OCI-LY7 (cell line): ENCODE measurements at regions not wholly inside any gene's neighbourhood (a gene's known extent, or its start where the extent isn't known, plus 50 kb on each side); places are given as distances from the start of the nearest gene placed in this dataset.

Experiments
- BruUV-seq: library from RNA; stranded (reverse); fragments of 400-500 nt; replicated peaks from 2 replicates; lab custom pipeline; 2021; lab: Mats Ljungman, UMichigan
- CTCF ChIA-PET: fragments of 300-600 bp; sonication (Branson Sonifier 250); formaldehyde crosslinking; loops from one replicate; lab custom pipeline; 2022; ENCODE audit warnings: antibody characterized with exemption; ENCODE audit not compliant: unreplicated experiment; lab: Charles Lee
- POLR2A ChIA-PET: fragments of 300-600 bp; sonication (Branson Sonifier 250); formaldehyde crosslinking; loops from one replicate; lab custom pipeline; 2022; ENCODE audit warnings: antibody characterized with exemption; lab: Charles Lee
- DNase-seq: peaks from one replicate; pipeline ENCODE4 v3.0.0-alpha.2; 2015; ENCODE audit warnings: low spot score
- H2AFZ ChIP-seq: fragments of 200-600 bp; sonication (generic), shearing (Covaris generic); 2 replicates; pipeline ENCODE4 v1.6.1; 2014; ENCODE audit warnings: mild to moderate bottlenecking, antibody characterized with exemption, low read length, moderate library complexity
- H3K27ac ChIP-seq: fragments of 200-600 bp; sonication (generic); 2 replicates; pipeline ENCODE4 v1.5.1; 2014; ENCODE audit warnings: mixed run types, low read depth, mild to moderate bottlenecking, moderate library complexity, low read length, inconsistent platforms; ENCODE audit not compliant: poor library complexity, severe bottlenecking
- H3K36me3 ChIP-seq: fragments of 200-600 bp; sonication (generic); 2 replicates; pipeline ENCODE4 v1.6.1; 2014; ENCODE audit warnings: mild to moderate bottlenecking, antibody characterized with exemption, low read length, moderate library complexity, mixed read lengths; ENCODE audit not compliant: insufficient read depth
- H3K4me1 ChIP-seq: fragments of 200-600 bp; sonication (generic); 2 replicates; pipeline ENCODE4 v1.5.1; 2014; ENCODE audit warnings: mild to moderate bottlenecking, low read length; ENCODE audit not compliant: insufficient read depth, poor library complexity, severe bottlenecking
- H3K4me2 ChIP-seq: fragments of 200-600 bp; sonication (generic); 2 replicates; pipeline ENCODE4 v1.6.1; 2014; ENCODE audit warnings: mild to moderate bottlenecking, low read length
- H3K4me3 ChIP-seq: fragments of 200-600 bp; sonication (generic); 2 replicates; pipeline ENCODE4 v1.5.1; 2014; ENCODE audit warnings: mild to moderate bottlenecking, low read depth, low read length; ENCODE audit not compliant: poor library complexity, severe bottlenecking
- H3K79me2 ChIP-seq: fragments of 200-600 bp; sonication (generic); 2 replicates; pipeline ENCODE4 v1.6.1; 2016; ENCODE audit warnings: low read depth, mild to moderate bottlenecking, low read length, moderate library complexity, mixed read lengths; ENCODE audit not compliant: insufficient read depth
- H3K9me2 ChIP-seq: fragments of 200-600 bp; sonication (generic); 2 replicates; pipeline ENCODE4 v1.6.1; 2016; ENCODE audit warnings: mild to moderate bottlenecking, low read length, mixed read lengths; ENCODE audit not compliant: insufficient read depth
- H3K9me3 ChIP-seq: fragments of 200-600 bp; sonication (generic); 2 replicates; pipeline ENCODE4 v1.6.1; 2014; ENCODE audit warnings: mild to moderate bottlenecking, mixed run types, low read length, mixed read lengths
- H4K20me1 ChIP-seq: fragments of 200-600 bp; sonication (generic); 2 replicates; pipeline ENCODE4 v1.6.1; 2014; ENCODE audit warnings: mild to moderate bottlenecking, antibody characterized with exemption, low read length, moderate library complexity, mixed read lengths; ENCODE audit not compliant: insufficient read depth
- EZH2phosphoT487 ChIP-seq: fragments of 200-600 bp; sonication (generic); IDR thresholded peaks from 2 replicates; pipeline ENCODE4 v1.6.1; 2018; ENCODE audit warnings: low read depth, borderline replicate concordance, mild to moderate bottlenecking, mixed run types, antibody characterized with exemption, low read length, moderate library complexity, mixed read lengths
- intact Hi-C: fragments of 100-400 bp; cut with micrococcal nuclease; formaldehyde crosslinking; loops from one replicate; pipeline ENCODE4 v1.10.0; 2022; ENCODE audit not compliant: unreplicated experiment
- TF ChIP-seq, protein P1 (sequence below): fragments of 200-600 bp; sonication (generic); conservative IDR thresholded peaks from 2 replicates; pipeline ENCODE4 v1.5.1; 2014; ENCODE audit warnings: mild to moderate bottlenecking, antibody characterized with exemption, low read length, moderate library complexity, mixed read lengths

DNA sequence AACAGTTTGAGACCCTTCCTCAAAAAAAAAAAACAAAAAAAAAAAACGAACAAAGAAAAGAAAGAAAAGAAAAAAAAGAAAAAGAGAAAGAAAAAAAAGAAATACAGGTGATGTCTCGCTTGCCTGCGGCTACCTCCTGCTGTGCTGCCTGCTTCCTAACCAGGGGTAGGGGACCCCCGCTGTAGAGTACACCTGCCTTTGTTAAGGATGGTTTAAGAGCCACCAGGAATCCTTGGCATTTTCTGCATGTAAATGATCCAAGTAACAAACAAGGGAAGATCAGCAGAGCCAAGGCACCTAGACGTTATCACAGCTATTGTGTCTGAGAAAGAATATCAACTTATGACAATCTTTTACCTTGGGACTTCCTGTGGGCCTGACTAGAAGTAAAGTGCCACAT lies 856.8 kb upstream of the GCFC2 start:
- no peaks in the 10 kb centered on the region for H3K4me1 ChIP-seq
- intact Hi-C loops = no loop called here
- H3K36me3 ChIP-seq = no peaks in the 10 kb centered on the region
- no peak overlapping the region for H3K4me2 ChIP-seq
- no peaks in the 10 kb centered on the region for H3K9me2 ChIP-seq
- H3K79me2 ChIP-seq = no peaks in the 10 kb centered on the region
- POLR2A ChIA-PET = no interaction called here
- no peak overlapping the region for H2AFZ ChIP-seq
- H4K20me1 ChIP-seq = no peaks in the 10 kb centered on the region
- TF ChIP-seq, protein P1, sequence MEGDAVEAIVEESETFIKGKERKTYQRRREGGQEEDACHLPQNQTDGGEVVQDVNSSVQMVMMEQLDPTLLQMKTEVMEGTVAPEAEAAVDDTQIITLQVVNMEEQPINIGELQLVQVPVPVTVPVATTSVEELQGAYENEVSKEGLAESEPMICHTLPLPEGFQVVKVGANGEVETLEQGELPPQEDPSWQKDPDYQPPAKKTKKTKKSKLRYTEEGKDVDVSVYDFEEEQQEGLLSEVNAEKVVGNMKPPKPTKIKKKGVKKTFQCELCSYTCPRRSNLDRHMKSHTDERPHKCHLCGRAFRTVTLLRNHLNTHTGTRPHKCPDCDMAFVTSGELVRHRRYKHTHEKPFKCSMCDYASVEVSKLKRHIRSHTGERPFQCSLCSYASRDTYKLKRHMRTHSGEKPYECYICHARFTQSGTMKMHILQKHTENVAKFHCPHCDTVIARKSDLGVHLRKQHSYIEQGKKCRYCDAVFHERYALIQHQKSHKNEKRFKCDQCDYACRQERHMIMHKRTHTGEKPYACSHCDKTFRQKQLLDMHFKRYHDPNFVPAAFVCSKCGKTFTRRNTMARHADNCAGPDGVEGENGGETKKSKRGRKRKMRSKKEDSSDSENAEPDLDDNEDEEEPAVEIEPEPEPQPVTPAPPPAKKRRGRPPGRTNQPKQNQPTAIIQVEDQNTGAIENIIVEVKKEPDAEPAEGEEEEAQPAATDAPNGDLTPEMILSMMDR = no peak
- TF ChIP-seq EZH2phosphoT487 = no peak
- CTCF ChIA-PET = no interaction called here
- H3K4me3 ChIP-seq = no peak overlapping the region
- H3K9me3 ChIP-seq = no peaks in the 10 kb centered on the region
- no peak overlapping the region for H3K27ac ChIP-seq
- no peak for DNase-seq
- BruUV-seq = no TSS peak

DNA sequence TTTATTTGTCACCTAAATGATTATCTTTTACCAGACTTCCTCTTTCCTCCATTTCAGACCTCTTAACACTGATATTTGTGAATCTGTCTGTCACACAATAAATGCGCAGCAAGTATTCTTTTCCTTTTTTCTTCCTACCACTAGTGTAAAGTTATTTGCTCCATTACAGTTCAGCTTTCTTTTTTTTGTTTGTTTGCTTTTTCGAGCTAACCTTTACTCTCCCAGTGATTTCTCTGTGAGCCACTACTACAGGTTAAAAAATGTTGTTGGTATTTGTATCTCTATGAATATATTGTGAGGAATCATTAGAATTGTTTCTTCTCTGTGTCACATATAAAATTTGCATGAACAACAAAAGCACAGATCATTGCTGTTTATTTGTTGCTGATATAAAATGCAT lies 854.0 kb upstream of the GCFC2 start:
- Histone ChIP-seq H3K4me3 (no peak overlapping the region), H3K9me2 (no peaks in the 10 kb centered on the region), H4K20me1 (no peaks in the 10 kb centered on the region), H2AFZ (no peak overlapping the region), H3K4me1 (no peaks in the 10 kb centered on the region), H3K36me3 (no peaks in the 10 kb centered on the region), H3K9me3 (no peaks in the 10 kb centered on the region), H3K4me2 (no peak overlapping the region), H3K27ac (no peak overlapping the region), H3K79me2 (no peaks in the 10 kb centered on the region)
- no peak for DNase-seq
- BruUV-seq = no TSS peak
- POLR2A ChIA-PET = interaction anchor here (0.7 kb wide), 2 partner anchors 104 to 114 kb away, joined by 3 read pairs; no protein-coding TSS in a partner anchor
- TF ChIP-seq, protein P1 = no peak
- no peak for TF ChIP-seq EZH2phosphoT487
- CTCF ChIA-PET = no interaction called here
- intact Hi-C loops = no loop called here

DNA sequence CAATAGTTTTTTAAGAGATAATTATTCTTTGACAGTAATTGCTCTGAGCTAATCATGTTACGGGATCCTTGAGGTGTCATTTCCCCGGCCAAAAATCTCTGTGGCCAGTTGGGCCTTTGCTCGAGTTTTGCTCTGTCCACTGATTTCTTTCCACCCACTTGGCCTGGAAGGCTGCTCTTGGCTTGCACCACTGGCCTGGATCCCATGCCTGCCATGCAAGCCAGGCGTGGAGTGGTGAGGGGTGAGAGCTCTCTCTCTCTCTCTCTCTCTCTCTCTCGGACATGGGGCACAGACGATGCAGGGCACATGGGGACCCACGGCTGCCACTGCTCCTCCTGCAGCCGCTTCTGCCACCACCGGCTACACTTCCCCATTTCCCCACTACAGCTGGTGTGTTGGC lies 853.0 kb upstream of the GCFC2 start:
- CTCF ChIA-PET = no interaction called here
- intact Hi-C loops = no loop called here
- H3K4me1 ChIP-seq = no peaks in the 10 kb centered on the region
- no peaks in the 10 kb centered on the region for H3K9me2 ChIP-seq
- H2AFZ ChIP-seq = no peak overlapping the region
- no peak for DNase-seq
- H3K4me2 ChIP-seq = no peak overlapping the region
- no peak for TF ChIP-seq EZH2phosphoT487
- TF ChIP-seq, protein P1 = no peak
- POLR2A ChIA-PET = no interaction called here
- BruUV-seq = no TSS peak
- no peaks in the 10 kb centered on the region for H4K20me1 ChIP-seq
- H3K9me3 ChIP-seq = no peaks in the 10 kb centered on the region
- H3K36me3 ChIP-seq = no peaks in the 10 kb centered on the region
- no peak overlapping the region for H3K4me3 ChIP-seq
- H3K79me2 ChIP-seq = no peaks in the 10 kb centered on the region
- H3K27ac ChIP-seq = no peak overlapping the region
